Breast epithelium (tissue), 3 donors: ENCODE measurements at regions not wholly inside any gene's neighbourhood (a gene's known extent, or its start where the extent isn't known, plus 50 kb on each side); places are given as distances from the start of the nearest gene placed in this dataset.

ENCODE experiments used
- POLR2A ChIP-seq: fragments of 450-650 bp; IDR thresholded peaks from one replicate; pipeline ENCODE4 v1.6.1; 2016; ENCODE audit warnings: antibody characterized with exemption, mild to moderate bottlenecking, moderate library complexity
- POLR2AphosphoS5 ChIP-seq, 3 donors: sonication (generic); formaldehyde crosslinking; IDR thresholded peaks; one replicate each; pipeline ENCODE4 v1.6.1; 2017; ENCODE audit warnings: antibody characterized with exemption in 3 of 3
- TF ChIP-seq, protein P1 (sequence below), 3 donors: fragments of 450-650 bp; IDR thresholded peaks; one replicate each; pipeline ENCODE4 v1.5.1; 2016 to 2017; ENCODE audit warnings: antibody characterized with exemption in 3 of 3, mild to moderate bottlenecking in 3 of 3, moderate library complexity in 3 of 3

DNA sequence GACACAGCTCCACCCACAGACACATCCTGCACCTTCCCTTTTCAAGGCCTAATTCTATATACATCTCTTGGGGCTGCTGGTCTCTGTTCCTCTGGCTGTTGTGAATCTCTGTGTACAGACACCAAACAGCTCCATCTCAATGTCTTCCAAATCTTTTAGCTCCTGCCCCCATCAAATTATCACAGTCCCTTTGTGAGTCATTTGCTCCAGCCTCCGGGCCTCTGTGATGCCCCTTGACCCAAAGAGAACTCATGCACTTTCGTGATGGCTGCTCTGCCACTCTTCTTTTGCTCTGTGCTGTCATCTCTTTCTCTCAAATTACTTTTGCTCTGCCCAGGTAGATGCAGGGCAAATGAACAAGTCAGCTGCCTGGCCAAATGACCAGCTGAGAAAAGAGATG lies 369.0 kb upstream of the CDIN1 start:
- TF ChIP-seq, protein P1, sequence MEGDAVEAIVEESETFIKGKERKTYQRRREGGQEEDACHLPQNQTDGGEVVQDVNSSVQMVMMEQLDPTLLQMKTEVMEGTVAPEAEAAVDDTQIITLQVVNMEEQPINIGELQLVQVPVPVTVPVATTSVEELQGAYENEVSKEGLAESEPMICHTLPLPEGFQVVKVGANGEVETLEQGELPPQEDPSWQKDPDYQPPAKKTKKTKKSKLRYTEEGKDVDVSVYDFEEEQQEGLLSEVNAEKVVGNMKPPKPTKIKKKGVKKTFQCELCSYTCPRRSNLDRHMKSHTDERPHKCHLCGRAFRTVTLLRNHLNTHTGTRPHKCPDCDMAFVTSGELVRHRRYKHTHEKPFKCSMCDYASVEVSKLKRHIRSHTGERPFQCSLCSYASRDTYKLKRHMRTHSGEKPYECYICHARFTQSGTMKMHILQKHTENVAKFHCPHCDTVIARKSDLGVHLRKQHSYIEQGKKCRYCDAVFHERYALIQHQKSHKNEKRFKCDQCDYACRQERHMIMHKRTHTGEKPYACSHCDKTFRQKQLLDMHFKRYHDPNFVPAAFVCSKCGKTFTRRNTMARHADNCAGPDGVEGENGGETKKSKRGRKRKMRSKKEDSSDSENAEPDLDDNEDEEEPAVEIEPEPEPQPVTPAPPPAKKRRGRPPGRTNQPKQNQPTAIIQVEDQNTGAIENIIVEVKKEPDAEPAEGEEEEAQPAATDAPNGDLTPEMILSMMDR (IDR thresholded peaks at IDR 0.05), result no peak
- TF ChIP-seq POLR2A (no peak), POLR2AphosphoS5 (IDR thresholded peaks at IDR 0.05) (no peak)
